Keratinocyte (primary cell): ENCODE measurements at regions not wholly inside any gene's neighbourhood (a gene's known extent, or its start where the extent isn't known, plus 50 kb on each side); places are given as distances from the start of the nearest gene placed in this dataset.

Source experiments
- EZH2 ChIP-seq: IDR thresholded peaks from one replicate; pipeline ENCODE4 v1.6.1; 2012; ENCODE audit warnings: inconsistent platforms, mild to moderate bottlenecking, low read length, moderate library complexity
- TF ChIP-seq, protein P1 (sequence below), 3 experiments: IDR thresholded peaks in 1 of 3; conservative IDR thresholded peaks in 1 of 3; optimal IDR thresholded peaks in 1 of 3; 2 replicates in 2 of 3; 3 replicates in 1 of 3; pipeline versions ENCODE3 to v1.5.1; 2011; ENCODE audit warnings: low read length in 3 of 3, mild to moderate bottlenecking in 3 of 3, moderate library complexity in 2 of 3, control low read depth in 1 of 3, inconsistent platforms in 1 of 3; ENCODE audit not compliant: insufficient read depth in 2 of 3; ENCODE audit errors: extremely low read depth in 1 of 3

- TF ChIP-seq, protein P1, sequence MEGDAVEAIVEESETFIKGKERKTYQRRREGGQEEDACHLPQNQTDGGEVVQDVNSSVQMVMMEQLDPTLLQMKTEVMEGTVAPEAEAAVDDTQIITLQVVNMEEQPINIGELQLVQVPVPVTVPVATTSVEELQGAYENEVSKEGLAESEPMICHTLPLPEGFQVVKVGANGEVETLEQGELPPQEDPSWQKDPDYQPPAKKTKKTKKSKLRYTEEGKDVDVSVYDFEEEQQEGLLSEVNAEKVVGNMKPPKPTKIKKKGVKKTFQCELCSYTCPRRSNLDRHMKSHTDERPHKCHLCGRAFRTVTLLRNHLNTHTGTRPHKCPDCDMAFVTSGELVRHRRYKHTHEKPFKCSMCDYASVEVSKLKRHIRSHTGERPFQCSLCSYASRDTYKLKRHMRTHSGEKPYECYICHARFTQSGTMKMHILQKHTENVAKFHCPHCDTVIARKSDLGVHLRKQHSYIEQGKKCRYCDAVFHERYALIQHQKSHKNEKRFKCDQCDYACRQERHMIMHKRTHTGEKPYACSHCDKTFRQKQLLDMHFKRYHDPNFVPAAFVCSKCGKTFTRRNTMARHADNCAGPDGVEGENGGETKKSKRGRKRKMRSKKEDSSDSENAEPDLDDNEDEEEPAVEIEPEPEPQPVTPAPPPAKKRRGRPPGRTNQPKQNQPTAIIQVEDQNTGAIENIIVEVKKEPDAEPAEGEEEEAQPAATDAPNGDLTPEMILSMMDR (optimal IDR thresholded peaks at IDR 0.05 in 1 of 3, IDR thresholded peaks at IDR 0.05 in 1 of 3, conservative IDR thresholded peaks at IDR 0.05 in 1 of 3; ENCODE audit: extremely low read depth in 1 of 3, insufficient read depth in 2 of 3, low read length in 3 of 3), result no peak
- no peak for TF ChIP-seq EZH2
Observed at GRCh38 chr12:126506426-126507182, 1441.4 kb downstream of the AACS start.
